Aorta (tissue), 5 donors: ENCODE measurements at regions not wholly inside any gene's neighbourhood (a gene's known extent, or its start where the extent isn't known, plus 50 kb on each side); places are given as distances from the start of the nearest gene placed in this dataset.

ENCODE experiments used
- ATAC-seq: fragments of 200-7000 bp; cut with Tn5 transposase; one replicate; pipeline ENCODE4 v1.9.1; 2022; ENCODE audit warnings: moderate library complexity; ENCODE audit not compliant: low FRiP score
- DNase-seq, 2 donors: peaks; one replicate each; pipeline ENCODE4 v3.0.0-alpha.2; 2020
- H3K27ac ChIP-seq, 2 donors: one replicate each; pipeline ENCODE4 v1.5.1; 2013; ENCODE audit warnings: low read length in 2 of 2, mild to moderate bottlenecking in 2 of 2, moderate library complexity in 2 of 2, control low read depth in 1 of 2, inconsistent platforms in 1 of 2, low read depth in 1 of 2
- H3K27me3 ChIP-seq, 2 donors: one replicate each; pipeline ENCODE4 v1.6.1; 2013; ENCODE audit warnings: control low read depth in 1 of 2, low read length in 1 of 2, mild to moderate bottlenecking in 1 of 2, moderate library complexity in 1 of 2; ENCODE audit not compliant: insufficient read depth in 2 of 2, control insufficient read depth in 1 of 2
- H3K36me3 ChIP-seq, 2 donors: one replicate each; pipeline ENCODE4 v1.6.1; 2013; ENCODE audit warnings: control low read depth in 1 of 2, low read length in 1 of 2, mild to moderate bottlenecking in 1 of 2; ENCODE audit not compliant: insufficient read depth in 2 of 2, control insufficient read depth in 1 of 2
- H3K4me1 ChIP-seq, 2 donors: one replicate each; pipeline ENCODE4 v1.6.1; 2013; ENCODE audit warnings: low read length in 2 of 2, control low read depth in 1 of 2, mild to moderate bottlenecking in 1 of 2, moderate library complexity in 1 of 2; ENCODE audit not compliant: insufficient read depth in 2 of 2, control insufficient read depth in 1 of 2
- H3K4me3 ChIP-seq, 2 donors: one replicate each; pipeline ENCODE4 v1.5.1; 2013; ENCODE audit warnings: low read length in 2 of 2, control low read depth in 1 of 2, mild to moderate bottlenecking in 1 of 2
- H3K9me3 ChIP-seq: one replicate; pipeline ENCODE4 v1.6.1; 2013; ENCODE audit warnings: mild to moderate bottlenecking, low read length; ENCODE audit not compliant: control insufficient read depth
- WGBS, 2 donors: extraction: QIAGEN DNeasy Blood & Tissue Kit; methylation state at CpG; one replicate each; pipeline ENCODE4 v1.1.7; 2013; 5-methylcytosine and 5-hydroxymethylcytosine counted together
- intact Hi-C, 2 donors: fragments of 100-400 bp; cut with DNase I; formaldehyde crosslinking; loops; one replicate each; pipeline versions ENCODE4 v1.14.2 to v1.15.0; 2022
- donor health status: healthy with polysubstance abuse.
- donor health status: Bipolar disorder and iron deficiency.
- donor health status: DM: no; HTN: no; CAD: no.
- donor health status: DM: no; HTN: no; CAD: no.
- donor health status: DM: yes; HTN: yes; CAD: no.

DNA sequence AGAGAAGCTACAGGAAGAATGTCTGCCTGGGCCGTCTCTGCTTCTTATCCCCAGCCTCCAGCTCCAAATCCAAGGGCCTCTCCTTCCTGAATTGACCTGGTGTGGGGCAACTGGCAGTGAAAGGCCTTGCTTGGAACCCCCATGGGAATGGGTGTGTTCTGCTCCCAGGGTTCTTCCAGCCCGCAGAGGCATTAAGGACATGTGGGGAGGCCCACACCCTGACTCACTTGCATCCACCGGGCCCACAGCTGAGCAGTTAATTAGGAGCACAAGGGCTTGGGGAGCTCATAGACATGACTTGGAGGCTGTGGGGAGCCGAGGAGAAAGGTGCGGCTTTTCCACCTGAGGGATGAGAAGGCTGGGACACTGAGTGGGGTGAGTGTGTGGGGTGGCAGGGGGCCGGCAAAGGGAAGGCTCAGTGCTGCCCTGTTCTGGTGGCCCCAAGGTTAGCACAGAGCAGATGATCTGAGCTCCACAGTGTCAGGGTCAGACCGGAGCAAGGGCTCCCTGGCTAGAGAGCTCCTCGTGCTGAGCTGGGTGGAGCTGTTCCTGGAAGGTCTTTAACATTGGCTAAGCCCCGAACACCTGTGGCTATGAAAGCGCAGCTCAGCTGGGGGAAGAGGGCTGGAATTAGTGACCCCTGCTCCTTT is 64.5 kb upstream of the NECTIN1 start:
- Histone ChIP-seq H3K4me1 (no peaks in the 10 kb centered on the region), H3K4me3 (no peak overlapping the region), H3K36me3 (no peaks in the 10 kb centered on the region), H3K9me3 (no peaks in the 10 kb centered on the region), H3K27ac (no peak overlapping the region), H3K27me3 (no peaks in the 10 kb centered on the region)
- intact Hi-C loops: no loop called here
- DNase-seq (peak in 1 of 2 donors; percentile 64), ATAC-seq (no peak)
- 83 to 87% methylated on average over 10 of the region's 10 CpGs for whole genome bisulfite sequencing, 2 donors

DNA sequence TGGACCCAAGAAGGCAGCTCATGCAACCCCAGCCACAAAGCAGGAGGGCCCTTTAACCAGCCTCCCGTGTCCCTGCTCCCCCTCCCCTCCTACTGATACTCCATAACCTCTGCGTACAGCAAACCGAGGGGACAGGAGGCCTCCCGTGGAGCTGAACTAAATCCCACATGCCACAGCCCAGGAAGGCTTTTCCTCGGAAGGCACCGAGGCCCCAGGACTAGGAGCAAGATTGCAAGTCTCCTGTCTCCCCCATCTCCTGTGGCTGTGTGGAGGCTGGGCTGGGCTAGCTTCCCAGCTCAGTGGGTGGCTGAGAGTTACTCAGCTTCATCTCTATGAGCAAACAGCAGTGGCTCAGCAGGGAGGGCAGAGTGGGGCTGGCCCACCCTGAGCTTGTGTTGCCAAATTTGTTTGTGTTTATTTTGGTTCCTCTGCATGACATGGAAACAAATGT is 62.7 kb upstream of the NECTIN1 start:
- H3K27ac ChIP-seq: no peak overlapping the region
- H3K4me3 ChIP-seq: no peak overlapping the region
- intact Hi-C loops: no loop called here
- no peaks in the 10 kb centered on the region for H3K9me3 ChIP-seq
- ATAC-seq (no peak), DNase-seq (peak in 1 of 2 donors; percentile 63)
- no peaks in the 10 kb centered on the region for H3K4me1 ChIP-seq
- H3K27me3 ChIP-seq: no peaks in the 10 kb centered on the region
- H3K36me3 ChIP-seq: no peaks in the 10 kb centered on the region
- 60 to 68% methylated on average over 6 of the region's 6 CpGs for WGBS, 2 donors

DNA sequence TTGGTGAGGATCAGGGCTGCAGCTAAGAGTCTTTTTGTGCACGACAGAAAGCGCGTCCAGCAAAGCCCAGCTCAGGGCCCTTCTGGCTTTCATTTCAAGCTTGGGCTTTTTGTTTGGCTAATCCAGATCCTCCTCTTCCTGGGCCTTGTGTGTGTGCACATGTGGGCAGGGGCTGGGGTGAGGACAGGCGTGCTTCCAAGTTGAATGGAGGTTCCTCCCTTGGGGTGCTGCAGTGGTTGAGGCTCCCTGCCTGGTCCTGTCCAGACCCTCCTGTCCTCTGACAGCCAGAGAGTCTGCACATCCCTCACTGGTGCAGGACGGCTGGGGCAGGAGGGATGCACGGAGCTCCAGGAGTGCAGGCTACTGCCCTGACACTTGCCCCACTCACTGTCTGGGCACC is 62.0 kb upstream of the NECTIN1 start:
- WGBS, 2 donors: 77 to 84% methylated on average over 6 of the region's 6 CpGs
- intact Hi-C loops: no loop called here
- Histone ChIP-seq H3K27me3 (no peaks in the 10 kb centered on the region), H3K36me3 (no peaks in the 10 kb centered on the region), H3K9me3 (no peaks in the 10 kb centered on the region), H3K4me3 (no peak overlapping the region), H3K4me1 (no peaks in the 10 kb centered on the region), H3K27ac (no peak overlapping the region)
- ATAC-seq (peak; percentile 33), DNase-seq (peak in 1 of 2 donors; percentile 23)

DNA sequence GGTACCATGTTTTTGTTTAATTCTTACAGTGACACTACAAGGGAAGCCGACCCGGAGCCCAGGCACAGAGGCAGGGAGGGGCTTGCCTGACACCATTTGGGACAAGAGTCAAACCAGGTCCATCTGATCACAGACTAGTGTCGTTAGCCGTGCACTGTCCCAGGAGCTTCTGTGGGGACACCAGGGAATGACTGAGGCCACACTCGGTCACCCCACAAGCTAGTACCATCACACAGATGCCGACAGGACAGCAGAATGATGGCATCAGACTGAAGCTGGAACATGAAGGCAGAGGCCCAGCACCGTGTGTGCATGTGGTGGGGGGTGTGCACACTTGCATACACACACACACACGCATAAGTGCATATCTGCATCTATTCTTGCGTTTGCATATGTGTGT is 61.5 kb upstream of the NECTIN1 start:
- Histone ChIP-seq H3K27me3 (no peaks in the 10 kb centered on the region), H3K4me1 (no peaks in the 10 kb centered on the region), H3K4me3 (no peak overlapping the region), H3K36me3 (no peaks in the 10 kb centered on the region), H3K9me3 (no peaks in the 10 kb centered on the region), H3K27ac (no peak overlapping the region)
- no peak for ATAC-seq
- DNase-seq: peak in 1 of 2 donors; percentile 37
- WGBS, 2 donors: 84% methylated on average over 9 of the region's 9 CpGs
- intact Hi-C loops: no loop called here

DNA sequence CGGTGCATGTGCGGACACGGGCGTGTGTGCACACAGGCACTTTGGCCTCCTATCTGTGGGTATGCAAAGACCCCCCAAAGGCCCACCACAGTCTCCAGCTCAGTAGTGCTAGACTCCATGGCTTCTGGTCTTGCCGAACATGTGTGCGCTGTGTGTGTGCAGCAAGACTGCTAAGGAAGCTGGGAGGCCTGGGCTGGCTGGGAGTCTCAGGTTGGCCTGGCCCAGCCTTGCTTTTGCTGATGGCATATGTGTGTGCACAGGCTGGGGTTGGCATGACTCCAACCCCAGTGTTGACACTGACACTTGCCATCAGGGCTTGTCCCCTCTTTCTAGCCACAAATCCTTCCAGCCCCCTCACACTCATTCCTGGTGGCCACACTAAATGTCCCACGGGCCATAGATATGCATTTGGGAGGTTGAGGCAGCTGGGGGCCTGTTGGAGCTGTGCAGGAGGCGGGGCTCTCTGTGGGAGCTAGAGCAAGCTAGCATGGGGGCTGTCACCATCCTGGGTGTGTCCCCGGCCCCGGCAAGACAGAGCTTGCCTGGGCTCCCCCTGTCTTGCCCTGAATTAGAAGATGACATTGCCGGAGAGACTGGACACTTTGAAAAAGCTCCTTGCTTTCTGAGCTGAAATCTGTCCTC is 60.9 kb upstream of the NECTIN1 start:
- intact Hi-C loops: no loop called here
- WGBS, 2 donors: 90 to 91% methylated on average over 11 of the region's 11 CpGs
- H3K36me3 ChIP-seq: no peaks in the 10 kb centered on the region
- H3K4me3 ChIP-seq: no peak overlapping the region
- ATAC-seq: no peak
- no peaks in the 10 kb centered on the region for H3K4me1 ChIP-seq
- no peaks in the 10 kb centered on the region for H3K9me3 ChIP-seq
- H3K27ac ChIP-seq: no peak overlapping the region
- H3K27me3 ChIP-seq: no peaks in the 10 kb centered on the region
- peak in 1 of 2 donors; percentile 36 for DNase-seq

DNA sequence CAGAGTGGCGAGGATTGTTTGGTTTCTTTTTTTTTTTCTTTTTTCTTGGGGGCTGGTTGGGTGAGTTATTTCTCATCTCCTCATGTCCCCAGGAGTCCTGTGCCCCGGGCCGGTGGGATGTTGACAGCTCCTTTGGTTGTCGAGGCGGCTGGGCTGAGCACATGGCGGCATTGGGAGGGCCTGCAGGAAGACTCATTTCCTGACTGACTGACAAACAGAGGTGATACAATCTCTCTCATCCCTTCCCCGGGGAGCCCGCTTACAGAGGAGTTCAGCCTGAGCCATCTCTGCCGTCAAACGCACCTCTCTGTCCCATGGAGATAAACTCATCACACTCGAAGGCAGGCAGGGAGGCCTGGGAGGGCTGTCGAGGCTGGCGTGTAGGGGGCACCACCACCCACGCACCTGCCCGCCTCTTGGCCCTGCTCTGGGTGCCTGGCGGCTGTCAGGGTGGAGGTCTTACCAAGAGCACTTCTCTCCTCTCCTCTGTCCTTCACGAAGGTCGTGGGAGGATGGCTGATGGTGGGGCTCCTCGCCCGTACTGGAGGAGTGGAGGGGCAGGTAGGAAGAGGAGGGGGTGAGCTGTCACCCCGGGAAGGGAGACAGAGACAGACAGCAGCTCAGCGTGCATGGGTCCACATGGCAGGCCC is 60.0 kb upstream of the NECTIN1 start:
- Histone ChIP-seq H3K4me1 (no peaks in the 10 kb centered on the region), H3K9me3 (no peaks in the 10 kb centered on the region), H3K27me3 (no peaks in the 10 kb centered on the region), H3K27ac (no peak overlapping the region), H3K4me3 (no peak overlapping the region), H3K36me3 (no peaks in the 10 kb centered on the region)
- ATAC-seq (no peak), DNase-seq (peak; percentile 13 to 69)
- intact Hi-C loops: no loop called here
- WGBS, 2 donors: 88% methylated on average over 22 of the region's 22 CpGs

DNA sequence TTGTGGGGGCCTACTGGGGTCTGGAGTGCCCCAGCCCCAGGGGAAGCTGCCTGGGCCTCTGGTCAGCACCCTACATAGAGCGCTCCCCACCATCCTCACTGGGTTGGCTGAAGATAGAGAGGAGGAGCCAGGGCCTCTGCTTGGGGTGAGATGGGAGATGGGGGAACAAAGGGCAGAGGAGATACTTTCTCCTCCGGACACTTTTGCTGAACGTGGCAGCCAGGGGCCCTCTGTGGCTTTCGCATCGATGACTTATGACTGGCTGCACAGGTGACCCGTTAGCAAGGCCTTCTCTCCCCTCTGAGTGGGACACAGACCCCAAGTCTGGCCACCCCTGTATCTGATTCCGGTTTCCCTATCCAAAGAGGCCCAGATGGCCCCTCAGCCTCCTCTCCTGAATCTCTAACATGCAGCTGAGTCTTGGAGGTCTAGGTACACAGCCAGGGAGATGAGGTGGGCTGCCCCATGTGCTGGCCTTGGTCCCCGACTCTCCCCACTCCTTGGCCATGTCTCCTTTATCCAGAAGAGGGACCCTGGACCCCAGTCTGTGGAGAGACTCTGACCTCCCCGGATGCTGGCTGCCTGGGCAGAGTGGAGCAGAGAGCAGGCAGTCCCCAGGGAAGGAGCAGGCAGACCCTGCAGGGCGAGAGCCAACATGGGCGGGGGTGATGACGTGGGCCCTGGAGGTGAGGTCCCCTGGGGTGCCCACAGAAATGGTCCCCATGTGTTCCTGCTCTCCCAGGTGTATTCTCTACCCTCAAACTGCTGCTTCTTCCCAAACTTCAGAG is 59.3 kb upstream of the NECTIN1 start:
- ATAC-seq (no peak), DNase-seq (peak; percentile 21 to 38)
- Histone ChIP-seq H3K27ac (no peak overlapping the region), H3K9me3 (no peaks in the 10 kb centered on the region), H3K36me3 (no peaks in the 10 kb centered on the region), H3K4me3 (no peak overlapping the region), H3K4me1 (no peaks in the 10 kb centered on the region), H3K27me3 (no peaks in the 10 kb centered on the region)
- intact Hi-C loops: no loop called here
- 85 to 90% methylated on average over 11 to 12 of the region's 12 CpGs for WGBS, 2 donors

DNA sequence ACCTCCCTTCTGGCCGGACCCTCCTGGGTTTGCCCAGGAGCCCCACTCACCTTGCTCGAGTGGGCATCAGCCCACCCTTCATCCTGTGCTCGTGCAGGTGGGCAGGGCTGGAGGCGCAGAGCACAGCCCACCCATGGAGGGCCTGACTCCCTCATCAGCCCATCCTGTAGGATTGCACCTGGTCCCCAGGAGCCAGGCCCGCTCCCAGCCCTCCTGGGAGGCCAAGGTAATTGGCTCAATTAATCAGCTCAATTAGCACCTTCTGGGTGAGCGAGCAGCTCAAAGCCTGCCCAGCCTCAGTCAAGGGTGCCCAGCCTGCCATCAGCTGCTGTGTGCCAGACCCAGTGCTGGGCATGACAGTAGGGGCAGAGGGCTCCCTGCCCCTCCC is 58.1 kb upstream of the NECTIN1 start:
- Histone ChIP-seq H3K9me3 (no peaks in the 10 kb centered on the region), H3K4me1 (no peaks in the 10 kb centered on the region), H3K27ac (no peak overlapping the region), H3K27me3 (no peaks in the 10 kb centered on the region), H3K4me3 (no peak overlapping the region), H3K36me3 (no peaks in the 10 kb centered on the region)
- WGBS, 2 donors: 67 to 84% methylated on average over 6 of the region's 6 CpGs
- peak; percentile 31 to 44 for DNase-seq
- intact Hi-C loops: no loop called here
- no peak for ATAC-seq
